Liver (tissue), 8 donors: ENCODE measurements at regions not wholly inside any gene's neighbourhood (a gene's known extent, or its start where the extent isn't known, plus 50 kb on each side); places are given as distances from the start of the nearest gene placed in this dataset.

Experiments used
- DNase-seq: peaks from one replicate; pipeline ENCODE4 v3.0.0-alpha.2; 2017; ENCODE audit warnings: low spot score
- H3K27ac ChIP-seq, 2 donors: one replicate each; pipeline ENCODE4 v1.7.0; 2013; ENCODE audit warnings: inconsistent platforms in 2 of 2, low read length in 2 of 2, control low read depth in 1 of 2, low read depth in 1 of 2, mild to moderate bottlenecking in 1 of 2
- H3K27me3 ChIP-seq, 4 donors: one replicate each; pipeline versions ENCODE4 v1.6.1 to v1.7.0; 2013; ENCODE audit warnings: low read length in 3 of 4, inconsistent platforms in 1 of 4, mild to moderate bottlenecking in 1 of 4, moderate library complexity in 1 of 4; ENCODE audit not compliant: control insufficient read depth in 4 of 4, insufficient read depth in 4 of 4
- H3K36me3 ChIP-seq, 4 donors: one replicate each; pipeline versions ENCODE4 v1.6.1 to v1.7.0; 2013; ENCODE audit warnings: low read length in 3 of 4, mild to moderate bottlenecking in 3 of 4, low read depth in 1 of 4, moderate library complexity in 1 of 4; ENCODE audit not compliant: control insufficient read depth in 4 of 4, insufficient read depth in 3 of 4
- H3K4me1 ChIP-seq, 4 donors: one replicate each; pipeline versions ENCODE4 v1.6.1 to v1.7.0; 2013; ENCODE audit warnings: low read length in 3 of 4, mild to moderate bottlenecking in 3 of 4, moderate library complexity in 1 of 4; ENCODE audit not compliant: control insufficient read depth in 4 of 4, insufficient read depth in 4 of 4
- H3K4me3 ChIP-seq, 3 donors: one replicate each; pipeline versions ENCODE4 v1.6.1 to v1.7.0; 2013; ENCODE audit warnings: low read length in 3 of 3, control low read depth in 1 of 3, low read depth in 1 of 3, mild to moderate bottlenecking in 1 of 3
- H3K9ac ChIP-seq, 2 donors: one replicate each; pipeline ENCODE4 v1.7.0; 2013; ENCODE audit warnings: low read length in 2 of 2, mild to moderate bottlenecking in 2 of 2, moderate library complexity in 2 of 2, control low read depth in 1 of 2, low read depth in 1 of 2
- H3K9me3 ChIP-seq, 4 donors: one replicate each; pipeline versions ENCODE4 v1.6.1 to v1.7.0; 2013; ENCODE audit warnings: low read length in 3 of 4; ENCODE audit not compliant: control insufficient read depth in 4 of 4
- EGR1 ChIP-seq, 2 donors: IDR thresholded peaks; 2 replicates each; pipeline ENCODE4 v1.6.1; 2016 to 2018; ENCODE audit warnings: antibody characterized with exemption in 2 of 2, low read depth in 2 of 2
- FOXA1 ChIP-seq: IDR thresholded peaks from 2 replicates; pipeline ENCODE4 v1.6.1; 2016; ENCODE audit warnings: antibody characterized with exemption
- FOXA2 ChIP-seq: IDR thresholded peaks from 2 replicates; pipeline ENCODE4 v1.6.1; 2016; ENCODE audit warnings: antibody characterized with exemption
- GABPA ChIP-seq, 2 donors: IDR thresholded peaks in 1 of 2; conservative IDR thresholded peaks in 1 of 2; 2 replicates each; pipeline ENCODE4 v1.6.1; 2016; ENCODE audit warnings: antibody characterized with exemption in 2 of 2, mild to moderate bottlenecking in 1 of 2, moderate library complexity in 1 of 2
- HNF4A ChIP-seq, 2 donors: conservative IDR thresholded peaks; 2 replicates each; pipeline ENCODE4 v1.6.1; 2016; ENCODE audit warnings: antibody characterized with exemption in 2 of 2, mild to moderate bottlenecking in 2 of 2
- HNF4G ChIP-seq: IDR thresholded peaks from 2 replicates; pipeline ENCODE4 v1.6.1; 2016; ENCODE audit warnings: antibody characterized with exemption
- JUND ChIP-seq, 2 donors: IDR thresholded peaks; 2 replicates each; pipeline ENCODE4 v1.6.1; 2016; ENCODE audit warnings: antibody characterized with exemption in 2 of 2
- NR2F2 ChIP-seq: IDR thresholded peaks from 2 replicates; pipeline ENCODE4 v1.6.1; 2016; ENCODE audit warnings: antibody characterized with exemption
- RAD21 ChIP-seq, 2 donors: IDR thresholded peaks; 2 replicates each; pipeline ENCODE4 v1.6.1; 2016; ENCODE audit warnings: antibody characterized with exemption in 2 of 2, mild to moderate bottlenecking in 2 of 2
- RXRA ChIP-seq, 2 donors: IDR thresholded peaks; 2 replicates each; pipeline ENCODE4 v1.6.1; 2017 to 2018; ENCODE audit warnings: antibody characterized with exemption in 2 of 2, mild to moderate bottlenecking in 1 of 2
- SP1 ChIP-seq: IDR thresholded peaks from 2 replicates; pipeline ENCODE4 v1.6.1; 2018; ENCODE audit warnings: antibody characterized with exemption, mild to moderate bottlenecking
- YY1 ChIP-seq: IDR thresholded peaks from 2 replicates; pipeline ENCODE4 v1.6.1; 2016; ENCODE audit warnings: antibody characterized with exemption, mild to moderate bottlenecking
- WGBS: extraction: QIAGEN DNeasy Blood & Tissue Kit; methylation state at CpG from one replicate; pipeline ENCODE4 v1.1.7; 2013; 5-methylcytosine and 5-hydroxymethylcytosine counted together
- TF ChIP-seq, protein P1 (sequence below): IDR thresholded peaks from 2 replicates; pipeline ENCODE4 v1.6.1; 2016; ENCODE audit warnings: antibody characterized with exemption, mild to moderate bottlenecking
- TF ChIP-seq, protein P2 (sequence below): IDR thresholded peaks from 2 replicates; pipeline ENCODE4 v1.6.1; 2016; ENCODE audit warnings: antibody characterized with exemption
- TF ChIP-seq, protein P3 (sequence below): IDR thresholded peaks from 2 replicates; pipeline ENCODE4 v1.6.1; 2016; ENCODE audit warnings: antibody characterized with exemption
- TF ChIP-seq, protein P4 (sequence below): IDR thresholded peaks from 2 replicates; pipeline ENCODE4 v1.6.1; 2016; ENCODE audit warnings: antibody characterized with exemption
- TF ChIP-seq, protein P5 (sequence below): fragments of 150-350 bp; IDR thresholded peaks from 2 replicates; pipeline ENCODE4 v1.5.1; 2017; ENCODE audit warnings: improper control_type of control experiment, low read depth, low read length; ENCODE audit not compliant: missing input control
- donor health status: healthy.
- donor health status: healthy.
- donor health status: healthy.
- donor health status: healthy.
- donor health status: healthy.

DNA sequence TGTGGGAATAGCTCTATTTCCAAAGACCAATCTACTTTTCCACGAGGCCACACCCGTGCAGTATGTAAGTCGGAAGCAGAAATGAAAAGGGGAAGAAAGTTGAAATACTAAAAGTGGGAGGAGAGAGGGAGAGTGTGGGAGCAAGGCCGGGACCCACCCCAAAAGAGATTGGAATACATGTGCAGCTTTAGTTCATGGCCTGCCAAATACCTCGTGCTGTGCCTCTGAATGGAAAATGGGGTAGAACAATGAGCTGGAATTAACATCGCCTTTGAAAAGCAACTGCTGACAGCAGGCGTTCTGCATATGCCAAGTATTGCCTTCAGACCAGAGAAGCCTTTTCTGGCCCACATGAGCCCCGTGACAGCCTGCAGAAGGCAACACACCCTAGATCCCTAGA, 155.6 kb downstream of the CD83 start (continued):
- TF ChIP-seq, protein P1, sequence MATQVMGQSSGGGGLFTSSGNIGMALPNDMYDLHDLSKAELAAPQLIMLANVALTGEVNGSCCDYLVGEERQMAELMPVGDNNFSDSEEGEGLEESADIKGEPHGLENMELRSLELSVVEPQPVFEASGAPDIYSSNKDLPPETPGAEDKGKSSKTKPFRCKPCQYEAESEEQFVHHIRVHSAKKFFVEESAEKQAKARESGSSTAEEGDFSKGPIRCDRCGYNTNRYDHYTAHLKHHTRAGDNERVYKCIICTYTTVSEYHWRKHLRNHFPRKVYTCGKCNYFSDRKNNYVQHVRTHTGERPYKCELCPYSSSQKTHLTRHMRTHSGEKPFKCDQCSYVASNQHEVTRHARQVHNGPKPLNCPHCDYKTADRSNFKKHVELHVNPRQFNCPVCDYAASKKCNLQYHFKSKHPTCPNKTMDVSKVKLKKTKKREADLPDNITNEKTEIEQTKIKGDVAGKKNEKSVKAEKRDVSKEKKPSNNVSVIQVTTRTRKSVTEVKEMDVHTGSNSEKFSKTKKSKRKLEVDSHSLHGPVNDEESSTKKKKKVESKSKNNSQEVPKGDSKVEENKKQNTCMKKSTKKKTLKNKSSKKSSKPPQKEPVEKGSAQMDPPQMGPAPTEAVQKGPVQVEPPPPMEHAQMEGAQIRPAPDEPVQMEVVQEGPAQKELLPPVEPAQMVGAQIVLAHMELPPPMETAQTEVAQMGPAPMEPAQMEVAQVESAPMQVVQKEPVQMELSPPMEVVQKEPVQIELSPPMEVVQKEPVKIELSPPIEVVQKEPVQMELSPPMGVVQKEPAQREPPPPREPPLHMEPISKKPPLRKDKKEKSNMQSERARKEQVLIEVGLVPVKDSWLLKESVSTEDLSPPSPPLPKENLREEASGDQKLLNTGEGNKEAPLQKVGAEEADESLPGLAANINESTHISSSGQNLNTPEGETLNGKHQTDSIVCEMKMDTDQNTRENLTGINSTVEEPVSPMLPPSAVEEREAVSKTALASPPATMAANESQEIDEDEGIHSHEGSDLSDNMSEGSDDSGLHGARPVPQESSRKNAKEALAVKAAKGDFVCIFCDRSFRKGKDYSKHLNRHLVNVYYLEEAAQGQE: no peak
- TF ChIP-seq FOXA1: no peak

DNA sequence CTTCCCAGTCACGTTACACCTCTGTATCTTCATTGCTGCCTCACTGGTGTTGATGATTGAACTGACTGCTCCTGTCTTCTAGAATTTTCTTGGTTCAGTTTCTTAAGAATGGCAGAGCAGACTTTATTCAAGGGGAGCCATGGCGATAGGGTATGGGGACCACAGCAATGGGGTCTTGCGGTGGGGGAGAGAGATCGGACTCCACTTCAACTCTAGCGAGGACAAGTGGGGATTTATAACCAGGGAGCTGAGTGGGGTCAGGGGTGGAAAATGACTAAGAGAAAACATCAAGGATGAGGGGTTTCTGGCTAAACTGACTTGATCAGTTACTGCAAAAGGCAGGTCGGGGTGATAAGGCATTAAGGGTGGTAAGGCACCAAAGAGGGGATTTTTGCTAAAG, 156.4 kb downstream of the CD83 start:
- no peak overlapping the region for H3K27ac ChIP-seq
- WGBS: 96% methylated on average over 6 of the region's 6 CpGs
- H3K36me3 ChIP-seq: no peaks in the 10 kb centered on the region
- no peaks in the 10 kb centered on the region for H3K4me1 ChIP-seq
- peaks cover 0 to 5% (median 2%) of the 10 kb centered on the region in 4 donors for H3K9me3 ChIP-seq
- H3K4me3 ChIP-seq: no peak overlapping the region
- DNase-seq: no peak
- TF ChIP-seq, protein P2, sequence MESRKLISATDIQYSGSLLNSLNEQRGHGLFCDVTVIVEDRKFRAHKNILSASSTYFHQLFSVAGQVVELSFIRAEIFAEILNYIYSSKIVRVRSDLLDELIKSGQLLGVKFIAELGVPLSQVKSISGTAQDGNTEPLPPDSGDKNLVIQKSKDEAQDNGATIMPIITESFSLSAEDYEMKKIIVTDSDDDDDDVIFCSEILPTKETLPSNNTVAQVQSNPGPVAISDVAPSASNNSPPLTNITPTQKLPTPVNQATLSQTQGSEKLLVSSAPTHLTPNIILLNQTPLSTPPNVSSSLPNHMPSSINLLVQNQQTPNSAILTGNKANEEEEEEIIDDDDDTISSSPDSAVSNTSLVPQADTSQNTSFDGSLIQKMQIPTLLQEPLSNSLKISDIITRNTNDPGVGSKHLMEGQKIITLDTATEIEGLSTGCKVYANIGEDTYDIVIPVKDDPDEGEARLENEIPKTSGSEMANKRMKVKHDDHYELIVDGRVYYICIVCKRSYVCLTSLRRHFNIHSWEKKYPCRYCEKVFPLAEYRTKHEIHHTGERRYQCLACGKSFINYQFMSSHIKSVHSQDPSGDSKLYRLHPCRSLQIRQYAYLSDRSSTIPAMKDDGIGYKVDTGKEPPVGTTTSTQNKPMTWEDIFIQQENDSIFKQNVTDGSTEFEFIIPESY: no peak
- TF ChIP-seq RAD21 (IDR thresholded peaks at IDR 0.05): no peak
- TF ChIP-seq, protein P3, sequence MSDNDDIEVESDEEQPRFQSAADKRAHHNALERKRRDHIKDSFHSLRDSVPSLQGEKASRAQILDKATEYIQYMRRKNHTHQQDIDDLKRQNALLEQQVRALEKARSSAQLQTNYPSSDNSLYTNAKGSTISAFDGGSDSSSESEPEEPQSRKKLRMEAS: no peak
- no peak for TF ChIP-seq HNF4G
- no peak for TF ChIP-seq NR2F2
- TF ChIP-seq, protein P4, sequence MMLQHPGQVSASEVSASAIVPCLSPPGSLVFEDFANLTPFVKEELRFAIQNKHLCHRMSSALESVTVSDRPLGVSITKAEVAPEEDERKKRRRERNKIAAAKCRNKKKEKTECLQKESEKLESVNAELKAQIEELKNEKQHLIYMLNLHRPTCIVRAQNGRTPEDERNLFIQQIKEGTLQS: no peak
- TF ChIP-seq HNF4A (conservative IDR thresholded peaks at IDR 0.05): no peak
- no peak for TF ChIP-seq FOXA2
- TF ChIP-seq GABPA (IDR thresholded peaks at IDR 0.05 in 1 of 2, conservative IDR thresholded peaks at IDR 0.05 in 1 of 2): no peak
- no peak for TF ChIP-seq EGR1 (IDR thresholded peaks at IDR 0.05; ENCODE audit: low read depth in 2 of 2)
- TF ChIP-seq, protein P5, sequence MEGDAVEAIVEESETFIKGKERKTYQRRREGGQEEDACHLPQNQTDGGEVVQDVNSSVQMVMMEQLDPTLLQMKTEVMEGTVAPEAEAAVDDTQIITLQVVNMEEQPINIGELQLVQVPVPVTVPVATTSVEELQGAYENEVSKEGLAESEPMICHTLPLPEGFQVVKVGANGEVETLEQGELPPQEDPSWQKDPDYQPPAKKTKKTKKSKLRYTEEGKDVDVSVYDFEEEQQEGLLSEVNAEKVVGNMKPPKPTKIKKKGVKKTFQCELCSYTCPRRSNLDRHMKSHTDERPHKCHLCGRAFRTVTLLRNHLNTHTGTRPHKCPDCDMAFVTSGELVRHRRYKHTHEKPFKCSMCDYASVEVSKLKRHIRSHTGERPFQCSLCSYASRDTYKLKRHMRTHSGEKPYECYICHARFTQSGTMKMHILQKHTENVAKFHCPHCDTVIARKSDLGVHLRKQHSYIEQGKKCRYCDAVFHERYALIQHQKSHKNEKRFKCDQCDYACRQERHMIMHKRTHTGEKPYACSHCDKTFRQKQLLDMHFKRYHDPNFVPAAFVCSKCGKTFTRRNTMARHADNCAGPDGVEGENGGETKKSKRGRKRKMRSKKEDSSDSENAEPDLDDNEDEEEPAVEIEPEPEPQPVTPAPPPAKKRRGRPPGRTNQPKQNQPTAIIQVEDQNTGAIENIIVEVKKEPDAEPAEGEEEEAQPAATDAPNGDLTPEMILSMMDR: no peak
- TF ChIP-seq RXRA (IDR thresholded peaks at IDR 0.05): no peak
- no peak for TF ChIP-seq SP1
- TF ChIP-seq, protein P1: no peak
- TF ChIP-seq JUND (IDR thresholded peaks at IDR 0.05): no peak
- TF ChIP-seq FOXA1: no peak
- TF ChIP-seq YY1: no peak
- no peaks in the 10 kb centered on the region for H3K27me3 ChIP-seq
- no peak overlapping the region for H3K9ac ChIP-seq
